Left colon (tissue), 2 donors: ENCODE measurements at regions not wholly inside any gene's neighbourhood (a gene's known extent, or its start where the extent isn't known, plus 50 kb on each side); places are given as distances from the start of the nearest gene placed in this dataset.
A peak's percentile ranks its signal among the peaks of the same experiment; 100 is the strongest.
"Not testable (repeated sequence)": the region's sequence is repeated elsewhere in the genome, so short reads cannot be mapped to it uniquely, and the experiment has no call there.

ENCODE experiments used
- ATAC-seq: fragments of 200-7000 bp; cut with Tn5 transposase; one replicate; pipeline ENCODE4 v1.9.1; 2020; ENCODE audit warnings: mild to moderate bottlenecking, moderate library complexity
- DNase-seq, 2 donors: peaks; one replicate each; pipeline ENCODE4 v3.0.0-alpha.2; 2020
- intact Hi-C, 2 donors: fragments of 100-400 bp; cut with DNase I in 1 of 2; cut with micrococcal nuclease in 1 of 2; formaldehyde crosslinking; loops; one replicate each; pipeline versions ENCODE4 v1.11.2 to v1.14.0; 2022; cut with DNase I, micrococcal nuclease
- donor health status: DM: no; HTN: no; CAD: no.
- donor health status: DM: yes; HTN: yes; CAD: no.

DNA sequence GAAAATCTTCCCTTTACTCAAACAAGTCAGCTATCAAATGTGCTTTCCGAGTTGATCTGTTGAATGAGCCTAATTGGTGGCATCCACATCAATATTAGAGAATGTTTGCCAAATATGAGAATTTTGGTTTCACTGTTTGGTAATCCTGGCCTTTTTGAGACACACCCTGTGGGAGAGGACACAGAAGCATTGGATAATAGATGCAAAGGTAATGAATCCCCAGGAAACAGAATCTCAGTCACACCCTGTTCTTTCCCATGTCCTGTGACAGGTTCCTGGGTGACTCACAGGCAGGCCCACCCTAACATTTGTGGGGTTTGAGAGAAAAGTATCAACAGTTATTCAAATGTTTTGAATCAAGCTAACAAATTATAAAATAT is 99.8 kb upstream of the PELI1 start:
- intact Hi-C loops = no loop called here
- ATAC-seq (peak; percentile 76), DNase-seq (no peak)

DNA sequence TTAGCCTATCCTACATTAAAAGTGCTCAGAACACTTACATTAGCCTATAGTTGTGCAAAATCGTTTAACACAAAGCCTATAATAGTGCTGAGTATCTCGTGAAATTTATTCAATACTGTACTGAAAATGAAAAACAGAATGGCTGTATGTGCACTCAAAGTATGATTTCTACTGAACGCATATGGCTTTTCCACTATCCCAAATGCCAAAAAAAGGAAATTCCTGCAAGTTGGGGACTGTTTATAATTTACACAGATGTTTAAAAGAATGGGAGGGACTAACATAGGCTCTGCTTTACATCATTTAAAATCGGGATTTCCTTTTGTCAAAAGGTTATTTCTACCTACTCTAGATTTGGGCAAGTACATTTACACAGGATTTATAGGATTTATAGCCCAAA is 101.4 kb upstream of the PELI1 start:
- intact Hi-C loops = no loop called here
- DNase-seq (no peak), ATAC-seq (no peak)

DNA sequence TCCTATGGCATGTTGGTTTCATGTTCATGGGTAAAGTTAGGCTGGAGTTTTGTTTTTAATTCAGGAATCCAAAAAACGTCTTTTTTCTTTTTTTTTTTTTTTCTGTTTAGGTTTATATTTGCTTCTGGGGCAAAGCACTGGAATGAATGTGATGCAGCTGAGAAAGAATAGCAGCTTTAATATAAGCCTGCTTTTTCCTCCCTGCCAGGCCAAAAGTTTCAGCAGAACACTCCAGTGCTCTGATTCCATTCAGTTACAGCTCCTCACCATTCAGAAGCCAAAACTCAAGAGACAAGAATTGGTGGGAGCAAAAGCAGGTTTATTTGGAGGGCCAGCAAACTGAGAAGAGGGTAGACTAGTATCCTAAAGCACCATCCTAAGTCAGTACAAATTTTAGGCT is 102.7 kb upstream of the PELI1 start:
- intact Hi-C loops = no loop called here
- ATAC-seq = no peak
- no peak for DNase-seq

DNA sequence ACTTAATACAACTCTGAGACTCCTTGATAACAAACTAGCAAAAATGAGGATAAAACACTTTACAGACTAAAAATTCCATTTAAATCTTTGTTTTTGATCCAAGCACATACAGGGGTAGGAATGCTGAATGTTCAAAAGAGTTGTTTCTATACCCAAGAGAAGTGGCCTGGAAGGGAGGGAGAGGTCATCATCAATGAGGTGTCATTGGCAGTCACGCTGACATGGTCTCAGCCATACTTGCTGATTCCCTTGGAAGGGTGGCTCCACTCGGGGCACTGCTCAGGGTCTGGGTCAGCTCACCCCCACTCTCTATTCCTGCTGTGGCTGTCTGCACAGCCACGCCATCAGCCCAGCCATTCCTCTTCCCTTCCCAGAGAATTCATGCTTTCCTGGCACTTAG is 105.2 kb upstream of the PELI1 start:
- no peak for ATAC-seq
- no peak for DNase-seq
- intact Hi-C loops = no loop called here

DNA sequence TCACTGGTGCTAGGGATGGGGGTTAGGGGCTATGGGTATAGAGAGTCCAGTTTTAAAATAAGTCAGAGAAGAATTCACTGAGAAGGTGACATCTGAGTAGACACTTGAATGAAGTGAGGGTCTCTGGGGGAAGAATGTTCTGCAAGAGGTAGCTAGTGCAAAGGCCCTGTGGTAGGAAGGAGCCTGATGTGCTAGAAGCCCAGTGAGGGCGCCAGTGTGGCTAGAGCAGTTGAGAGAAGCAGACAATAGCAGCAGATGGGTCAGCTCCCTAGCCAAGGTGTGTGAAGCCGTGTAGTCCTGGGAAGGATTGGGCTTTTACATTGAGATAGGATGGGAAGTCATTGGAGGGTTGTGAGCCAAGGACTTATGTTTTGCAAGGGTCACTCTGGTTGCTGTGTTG is 105.8 kb upstream of the PELI1 start:
- ATAC-seq (no peak), DNase-seq (no peak)
- intact Hi-C loops = no loop called here

DNA sequence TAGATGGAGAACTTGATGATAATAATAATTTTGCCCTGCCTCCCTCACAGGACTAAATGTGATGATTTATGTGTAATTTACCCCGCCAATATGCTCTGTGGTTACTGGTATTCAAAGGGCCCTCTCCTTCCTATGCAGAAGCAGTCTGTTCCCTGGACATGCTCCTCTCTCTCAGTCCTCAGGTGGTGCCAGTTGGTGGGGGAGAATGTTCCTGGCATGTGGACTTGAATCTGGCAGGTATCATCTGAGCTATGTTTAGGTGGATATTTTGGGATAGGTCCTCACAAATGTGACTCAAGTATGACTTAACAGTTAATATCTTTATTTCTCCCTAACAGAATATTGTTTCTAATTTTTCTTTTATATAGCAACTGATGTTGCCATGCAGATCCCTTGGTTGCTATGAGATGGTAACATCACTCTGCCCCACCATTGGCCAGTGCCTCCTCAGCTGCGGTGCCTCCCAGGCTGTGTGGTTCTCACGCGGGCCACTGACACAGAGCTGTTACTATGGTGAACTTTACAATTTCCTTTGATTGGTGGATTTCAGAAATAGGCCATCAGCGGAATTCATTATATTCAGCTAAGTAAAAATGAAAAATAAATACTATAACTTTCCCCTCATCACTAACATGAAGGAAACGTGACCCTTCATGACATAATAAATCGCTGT is 106.7 kb upstream of the PELI1 start:
- ATAC-seq (no peak), DNase-seq (no peak)
- intact Hi-C loops = no loop called here

DNA sequence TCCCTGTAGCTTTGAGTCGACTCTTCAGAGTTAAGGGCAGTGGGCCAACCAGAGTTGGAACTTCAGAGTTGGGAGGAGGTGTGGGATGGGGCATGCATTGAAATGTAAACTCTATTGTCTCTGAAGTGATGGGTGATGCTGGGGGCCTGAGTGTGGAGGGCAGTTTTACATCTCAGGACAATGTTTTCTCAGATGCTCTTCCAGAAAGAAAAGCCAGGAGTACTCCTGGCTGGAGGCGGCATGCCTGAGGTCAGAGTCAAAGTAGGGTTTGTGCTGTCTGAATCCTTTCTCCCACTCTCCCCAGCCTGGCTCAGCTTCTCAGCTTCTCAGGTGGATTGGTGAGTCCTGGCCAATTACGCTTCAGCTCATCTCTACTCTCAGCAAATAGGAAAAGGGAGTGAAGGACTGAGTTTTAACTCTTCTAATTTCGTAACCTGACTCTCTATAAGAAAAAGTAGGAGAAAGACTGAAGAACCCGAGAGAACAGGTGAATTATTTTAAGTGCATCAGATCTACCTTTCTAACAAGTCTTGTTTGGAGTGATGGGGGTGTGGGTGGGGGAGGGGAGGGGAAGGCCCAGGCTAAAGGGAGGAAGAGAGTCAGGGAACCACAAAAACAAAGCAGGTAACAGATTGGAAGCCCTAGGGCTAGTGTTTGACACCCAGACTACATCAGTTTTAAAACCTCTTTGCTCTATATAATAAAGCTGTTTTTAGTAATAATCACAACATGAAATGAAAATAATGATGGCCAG is 107.5 kb upstream of the PELI1 start:
- ATAC-seq (no peak), DNase-seq (no peak)
- intact Hi-C loops = no loop called here

DNA sequence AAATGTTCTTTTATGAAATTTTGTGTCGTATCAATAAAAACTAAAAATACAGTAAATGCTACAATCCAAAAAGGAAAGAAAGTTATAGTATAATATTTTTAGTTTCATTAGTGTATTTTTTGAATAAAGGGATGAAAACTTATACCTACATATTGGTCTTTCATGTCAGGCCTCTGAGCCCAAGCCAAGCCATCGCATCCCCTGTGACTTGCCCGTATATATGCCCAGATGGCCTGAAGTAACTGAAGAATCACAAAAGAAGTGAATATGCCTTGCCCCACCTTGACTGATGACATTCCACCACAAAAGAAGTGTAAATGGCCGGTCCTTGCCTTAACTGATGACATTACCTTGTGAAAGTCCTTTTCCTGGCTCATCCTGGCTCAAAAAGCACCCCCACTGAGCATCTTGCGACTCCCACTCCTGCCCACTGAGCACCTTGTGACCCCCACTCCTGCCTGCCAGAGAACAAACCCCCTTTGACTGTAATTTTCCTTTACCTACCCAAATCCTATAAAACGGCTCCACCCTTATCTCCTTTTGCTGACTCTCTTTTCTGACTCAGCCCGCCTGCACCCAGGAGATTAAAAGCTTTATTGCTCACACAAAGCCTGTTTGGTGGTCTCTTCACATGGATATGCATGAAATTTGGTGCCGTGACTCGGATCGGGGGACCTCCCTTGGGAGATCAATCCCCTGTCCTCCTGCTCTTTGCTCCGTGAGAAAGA is 108.2 kb upstream of the PELI1 start:
- intact Hi-C loops, DNase-seq, ATAC-seq: not testable (repeated sequence)

DNA sequence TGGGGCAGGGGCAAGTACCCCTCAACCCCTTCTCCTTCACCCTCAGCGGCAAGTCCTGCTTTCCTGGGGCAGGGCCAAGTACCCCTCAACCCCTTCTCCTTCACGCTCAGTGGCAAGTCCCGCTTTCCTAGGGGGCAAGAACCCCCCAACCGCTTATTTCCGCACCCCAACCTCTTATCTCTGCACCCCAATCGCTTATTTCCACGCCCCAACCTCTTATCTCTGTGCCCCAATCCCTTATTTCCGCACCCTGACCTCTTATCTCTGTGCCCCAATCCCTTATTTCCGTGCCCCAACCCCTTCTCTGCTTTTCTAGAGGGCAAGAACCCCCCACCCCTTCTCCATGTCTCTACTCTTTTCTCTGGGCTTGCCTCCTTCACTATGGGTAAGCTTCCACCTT is 109.2 kb upstream of the PELI1 start:
- DNase-seq, ATAC-seq, intact Hi-C loops: not testable (repeated sequence)

DNA sequence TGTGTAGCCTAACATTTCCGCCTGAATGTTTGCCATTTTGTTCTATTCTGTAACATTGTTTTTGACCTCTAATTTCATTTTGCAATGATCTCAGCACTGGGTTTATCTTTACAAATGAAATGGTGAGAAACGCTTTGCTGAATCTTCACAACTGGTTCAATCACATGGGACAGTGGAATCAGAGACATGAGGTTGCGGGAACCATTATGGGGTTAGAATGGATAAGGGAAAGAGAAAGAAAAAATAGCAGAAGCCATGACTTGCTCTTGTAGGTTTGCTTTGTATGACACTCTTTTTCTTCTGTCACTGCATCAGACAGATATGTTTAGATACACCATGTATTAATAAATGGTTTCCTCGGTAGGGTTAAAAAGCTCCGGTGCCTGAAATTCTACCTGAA is 114.3 kb upstream of the PELI1 start:
- ATAC-seq (no peak), DNase-seq (no peak)
- intact Hi-C loops = no loop called here

DNA sequence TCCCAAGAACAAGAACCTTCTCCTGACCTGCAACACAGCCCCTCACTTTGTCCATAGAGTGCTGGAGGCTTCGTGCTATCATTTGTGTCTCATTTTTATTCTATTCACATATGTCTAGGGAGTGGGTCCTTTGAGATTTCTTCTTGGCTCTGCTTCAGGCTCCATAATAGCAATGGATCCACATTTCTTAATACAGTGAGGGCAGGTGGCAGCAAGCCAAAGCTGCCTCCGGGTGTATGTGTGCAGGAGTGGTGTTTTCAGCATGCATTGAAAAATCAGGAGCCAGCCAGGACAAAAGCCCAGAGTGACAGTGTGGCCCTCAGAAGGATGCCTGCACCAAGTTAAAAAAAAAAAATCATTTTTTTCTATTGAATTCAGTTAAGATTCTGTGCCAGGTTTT is 115.1 kb upstream of the PELI1 start:
- no peak for DNase-seq
- intact Hi-C loops = no loop called here
- no peak for ATAC-seq

DNA sequence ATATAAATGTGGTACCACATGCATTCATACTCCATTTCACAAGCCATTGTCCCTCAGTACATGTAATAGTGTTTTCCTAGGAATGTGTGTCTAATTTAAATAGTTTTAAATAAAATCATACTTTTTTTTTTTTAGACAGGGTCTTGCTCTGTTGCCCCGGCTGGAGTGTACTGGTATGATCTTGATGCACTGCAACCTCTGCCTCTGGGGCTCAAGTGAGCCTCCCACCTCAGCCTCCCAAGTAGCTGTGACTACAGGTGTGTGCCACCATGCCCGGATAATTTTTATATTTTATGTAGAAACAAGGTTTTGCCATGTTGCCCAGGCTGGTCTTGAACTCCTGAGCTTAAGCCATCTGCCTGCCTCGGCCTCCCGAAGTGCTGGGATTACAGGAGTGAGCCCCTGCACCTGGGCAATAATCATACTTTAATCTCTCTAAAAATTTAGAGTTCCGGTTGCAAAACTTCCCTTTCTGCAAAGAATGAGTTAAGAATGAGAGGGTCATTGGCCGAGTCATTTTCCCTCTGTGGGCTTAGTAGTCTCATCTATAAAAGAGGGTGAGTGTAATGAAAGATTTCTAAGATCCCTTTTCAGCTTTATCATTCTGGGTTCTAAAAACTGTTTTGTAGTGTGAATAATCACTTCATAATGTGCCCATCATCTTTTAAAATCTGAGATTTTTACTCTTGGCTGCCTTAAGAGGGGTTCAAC is 116.0 kb upstream of the PELI1 start:
- ATAC-seq (no peak), DNase-seq (no peak)
- intact Hi-C loops = no loop called here

DNA sequence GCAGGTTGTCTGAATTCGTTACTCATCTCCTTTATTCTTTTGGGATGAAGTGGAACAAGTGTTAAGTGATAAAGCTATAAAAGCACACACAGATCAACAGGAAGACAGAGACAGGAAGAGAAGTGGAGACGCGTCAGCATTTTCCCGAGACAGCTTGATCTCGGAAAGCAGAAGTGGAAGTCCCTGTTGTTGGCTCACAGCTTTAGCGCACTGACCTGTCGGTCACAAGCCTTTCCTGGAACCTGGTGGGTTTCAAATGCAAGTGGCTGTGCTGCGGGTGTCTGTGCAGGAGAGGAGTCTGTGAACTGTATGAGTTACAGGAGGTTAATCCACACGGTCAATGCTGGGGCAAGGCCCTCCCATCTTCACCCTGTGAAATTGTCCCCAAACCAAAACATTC is 116.6 kb upstream of the PELI1 start:
- intact Hi-C loops = no loop called here
- peak; percentile 52 for ATAC-seq
- peak; percentile 38 to 68 for DNase-seq

DNA sequence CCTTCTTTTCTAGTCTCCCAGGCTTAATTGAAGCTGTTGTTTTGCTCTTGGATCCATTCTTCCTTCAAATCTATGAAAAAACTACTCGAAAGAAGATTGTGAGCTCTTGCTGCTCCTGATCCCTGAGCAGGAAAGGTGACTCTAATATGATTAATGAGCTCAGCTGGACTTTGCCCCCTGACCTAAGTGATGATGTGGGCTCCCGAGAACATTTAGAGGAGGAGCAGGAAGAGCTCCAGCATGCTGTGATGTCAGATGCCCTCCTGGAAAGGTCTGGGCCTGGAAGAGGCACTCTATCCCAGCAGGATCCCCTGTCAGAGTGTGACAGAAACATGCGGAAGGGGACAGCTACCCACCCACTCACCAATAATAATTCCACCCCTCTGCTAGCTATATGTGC is 117.9 kb upstream of the PELI1 start:
- DNase-seq (peak; percentile 28 to 46), ATAC-seq (peak; percentile 88)

DNA sequence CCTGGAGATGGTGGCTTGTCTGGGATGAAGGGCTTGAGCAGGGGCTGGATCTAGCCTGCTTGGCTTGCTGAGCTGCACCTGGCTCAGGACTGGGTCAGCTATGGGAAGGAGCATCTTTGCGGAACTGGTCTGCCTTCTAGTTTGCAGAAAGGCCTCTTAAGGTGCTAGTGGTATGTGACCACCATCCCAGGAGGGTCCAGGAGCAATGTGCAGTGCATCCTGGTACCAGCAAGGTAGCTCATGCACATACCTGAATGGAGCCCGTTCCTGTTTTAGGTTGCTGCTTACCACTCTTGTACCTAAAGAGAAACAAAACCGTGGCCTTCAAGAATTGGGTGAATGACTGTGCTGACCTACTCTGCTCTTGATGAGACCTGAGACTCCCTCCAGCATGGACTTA is 118.6 kb upstream of the PELI1 start:
- ATAC-seq = no peak
- intact Hi-C loops = no loop called here
- no peak for DNase-seq

More for the DNA sequence above, 117.9 kb upstream of the PELI1 start:
- intact Hi-C loops = no loop called here

DNA sequence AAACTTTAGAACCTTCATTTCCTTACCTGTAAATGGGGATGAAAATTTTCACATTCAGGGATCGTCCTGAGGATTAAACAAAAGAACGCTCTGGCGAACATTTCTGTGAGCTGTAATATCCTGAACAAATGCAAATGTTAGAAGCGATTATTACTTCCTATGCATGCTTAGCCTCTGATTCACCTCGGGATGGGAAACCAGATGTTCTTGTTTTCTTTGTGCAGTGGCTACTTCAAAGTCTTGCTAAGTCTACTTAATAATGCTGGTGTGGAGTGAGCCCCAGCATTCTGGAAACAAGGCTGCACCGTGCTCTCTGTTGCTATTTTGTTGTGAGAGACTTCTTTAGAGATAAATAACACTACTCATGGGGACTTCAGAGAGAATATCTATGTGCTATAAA is 119.1 kb upstream of the PELI1 start:
- intact Hi-C loops = no loop called here
- DNase-seq = no peak
- no peak for ATAC-seq

DNA sequence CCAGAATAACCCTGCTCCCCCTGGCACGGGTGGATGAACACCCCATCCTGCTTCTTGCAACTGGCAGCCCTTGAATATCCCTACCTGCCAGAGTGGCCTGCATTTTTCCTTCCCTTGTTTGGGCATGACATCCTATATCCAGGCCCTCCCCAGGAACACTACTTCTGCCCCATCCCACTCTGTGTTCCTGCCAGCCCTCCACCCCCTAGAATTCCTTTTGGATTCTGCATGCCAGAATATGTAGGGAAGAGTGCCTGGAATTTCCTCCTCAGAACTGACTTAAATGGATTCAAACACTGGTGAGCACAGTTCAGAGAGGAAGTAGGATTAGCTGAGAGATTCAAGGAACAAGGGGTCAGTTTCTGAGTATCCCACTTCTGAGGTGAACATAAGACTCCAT is 123.5 kb upstream of the PELI1 start:
- intact Hi-C loops = no loop called here
- DNase-seq = no peak
- ATAC-seq = no peak

DNA sequence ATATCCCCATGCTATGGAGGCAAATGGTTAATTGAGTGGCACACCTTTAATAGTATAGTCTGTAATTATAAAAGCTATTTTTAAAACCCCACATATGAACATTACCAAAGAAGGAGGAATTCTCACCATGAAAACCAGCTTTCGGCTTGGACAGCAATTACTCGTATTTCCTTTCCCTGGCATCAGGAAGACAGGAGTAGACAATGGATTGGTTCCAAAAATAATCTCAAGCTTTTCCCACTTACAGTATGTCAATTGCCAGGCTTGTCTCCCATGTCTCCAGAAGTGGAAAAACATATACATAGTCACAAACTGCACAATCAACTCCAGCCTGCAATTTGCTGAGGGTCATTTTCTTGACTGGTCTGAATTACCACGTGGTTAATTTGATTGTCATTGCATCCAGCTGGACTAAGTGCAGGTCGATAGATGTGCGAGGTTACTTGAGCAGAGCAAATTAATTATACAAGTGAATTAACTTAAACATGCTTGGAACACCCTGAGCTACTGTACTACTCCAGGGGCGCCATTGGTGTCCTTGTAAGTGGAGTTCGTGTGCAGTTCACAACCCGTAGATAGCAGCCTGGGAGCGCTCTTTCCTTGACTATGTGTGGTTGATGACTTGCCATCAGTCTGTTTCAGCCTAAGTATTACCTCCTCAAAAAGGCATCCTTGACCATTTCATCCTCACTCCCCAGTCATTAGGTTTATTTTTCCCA is 124.3 kb upstream of the PELI1 start:
- DNase-seq = no peak
- ATAC-seq = no peak
- intact Hi-C loops = no loop called here
